ENCODE measurements at regions not wholly inside any gene's neighbourhood (a gene's known extent, or its start where the extent isn't known, plus 50 kb on each side); places are given as distances from the start of the nearest gene placed in this dataset.
A peak's percentile ranks its signal among the peaks of the same experiment; 100 is the strongest.

- Histone ChIP-seq H3K9me3 (no peaks in the 10 kb centered on the region), H3K4me3 (no peak overlapping the region), H3K4me1 (no peaks in the 10 kb centered on the region), H3K36me3 (replicated peaks in 1 of 2; ENCODE audit: insufficient read depth in 1 of 2, low read depth in 2 of 2) (no peaks in the 10 kb centered on the region), H3K27ac (no peak overlapping the region), H3K27me3 (no peaks in the 10 kb centered on the region)
- ATAC-seq: peak; percentile 21
- no peak for DNase-seq
- TF ChIP-seq POLR2A (IDR thresholded peaks at IDR 0.05) (no peak), CTCF (IDR thresholded peaks at IDR 0.05) (no peak)
- intact Hi-C loops (cut with DNase I): no loop called here
- WGBS, 2 donors: 95 to 97% methylated on average over 17 to 22 of the region's 22 CpGs
Observed at GRCh38 chr14:65280653-65281052, 131.9 kb upstream of the FUT8 start.

GRCh38 chr14:65281991-65282895 lies 130.3 kb upstream of the FUT8 start:
- ATAC-seq (no peak), DNase-seq (no peak)
- TF ChIP-seq POLR2A (IDR thresholded peaks at IDR 0.05) (no peak), CTCF (IDR thresholded peaks at IDR 0.05) (no peak)
- intact Hi-C loops (cut with DNase I): no loop called here
- no peak overlapping the region for H3K27ac ChIP-seq
- no peak overlapping the region for H3K4me3 ChIP-seq
- WGBS, 2 donors: 65 to 71% methylated on average over 6 to 12 of the region's 12 CpGs
- no peaks in the 10 kb centered on the region for H3K9me3 ChIP-seq
- no peaks in the 10 kb centered on the region for H3K4me1 ChIP-seq
- no peaks in the 10 kb centered on the region for H3K36me3 ChIP-seq (replicated peaks in 1 of 2; ENCODE audit: insufficient read depth in 1 of 2, low read depth in 2 of 2)
- H3K27me3 ChIP-seq: no peaks in the 10 kb centered on the region

GRCh38 chr14:65282896-65283253 lies 129.7 kb upstream of the FUT8 start:
- H3K4me1 ChIP-seq: no peaks in the 10 kb centered on the region
- DNase-seq (no peak), ATAC-seq (no peak)
- no peak overlapping the region for H3K4me3 ChIP-seq
- no peaks in the 10 kb centered on the region for H3K9me3 ChIP-seq
- TF ChIP-seq CTCF (IDR thresholded peaks at IDR 0.05): no peak
- TF ChIP-seq POLR2A (IDR thresholded peaks at IDR 0.05): no peak
- 75 to 85% methylated on average over 3 of the region's 3 CpGs for WGBS, 2 donors
- no peaks in the 10 kb centered on the region for H3K27me3 ChIP-seq
- intact Hi-C loops (cut with DNase I): no loop called here
- H3K27ac ChIP-seq: no peak overlapping the region
- no peaks in the 10 kb centered on the region for H3K36me3 ChIP-seq (replicated peaks in 1 of 2; ENCODE audit: insufficient read depth in 1 of 2, low read depth in 2 of 2)

GRCh38 chr14:65286443-65286842 lies 126.1 kb upstream of the FUT8 start:
- no peak for ATAC-seq
- Histone ChIP-seq H3K9me3 (no peaks in the 10 kb centered on the region), H3K36me3 (replicated peaks in 1 of 2; ENCODE audit: insufficient read depth in 1 of 2, low read depth in 2 of 2) (no peaks in the 10 kb centered on the region), H3K4me1 (peaks cover 6% of the 10 kb centered on the region), H3K4me3 (no peak overlapping the region), H3K27ac (no peak overlapping the region), H3K27me3 (no peaks in the 10 kb centered on the region)
- TF ChIP-seq CTCF (IDR thresholded peaks at IDR 0.05) (peak in 3 of 7 experiments; percentile 27 to 50 (median 38)), POLR2A (IDR thresholded peaks at IDR 0.05) (no peak)
- WGBS, 2 donors: 74 to 76% methylated on average over 8 of the region's 8 CpGs
- intact Hi-C loops (cut with DNase I): no loop called here
- DNase-seq: peak in 1 of 4 donors; percentile 30

Measured in body of pancreas (tissue), 4 donors.